ENCODE measurements at regions not wholly inside any gene's neighbourhood (a gene's known extent, or its start where the extent isn't known, plus 50 kb on each side); places are given as distances from the start of the nearest gene placed in this dataset.

DNA sequence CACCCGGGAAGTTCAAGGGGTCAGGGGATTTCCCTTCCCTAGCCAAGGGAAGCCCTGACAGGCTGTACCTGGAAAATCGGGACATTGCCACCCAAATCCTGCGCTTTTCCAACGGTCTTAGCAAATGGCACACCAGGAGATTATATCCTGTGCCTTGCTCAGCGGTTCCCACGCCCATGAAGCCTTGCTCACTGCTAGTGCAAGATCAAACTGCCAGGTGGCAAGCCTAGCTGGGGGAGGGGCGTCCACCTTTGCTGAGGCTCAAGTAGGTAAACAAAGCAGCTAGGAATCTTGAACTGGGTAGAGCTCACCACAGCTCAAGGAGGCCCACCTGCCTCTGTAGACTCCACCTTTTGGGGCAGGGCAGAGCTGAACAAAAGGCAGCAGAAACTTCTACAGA is 1794.5 kb downstream of the PCDH9 start:
- peaks cover 0 to 15% of the 10 kb centered on the region in 2 donors for H3K9me3 ChIP-seq
- no peaks in the 10 kb centered on the region for H3K36me3 ChIP-seq
- H3K4me1 ChIP-seq: no peaks in the 10 kb centered on the region
- no peak for DNase-seq (ENCODE audit: low spot score)
- no peak for TF ChIP-seq CTCF (IDR thresholded peaks at IDR 0.05)
- no peak overlapping the region for H3K4me3 ChIP-seq
- H3K27me3 ChIP-seq: no peaks in the 10 kb centered on the region
- no peak overlapping the region for H3K27ac ChIP-seq

GRCh38 chr13:65417953-65418352 is 1812.2 kb downstream of the PCDH9 start:
- H3K4me3 ChIP-seq: no peak overlapping the region
- H3K27me3 ChIP-seq: no peaks in the 10 kb centered on the region
- H3K27ac ChIP-seq: no peak overlapping the region
- H3K4me1 ChIP-seq: no peaks in the 10 kb centered on the region
- no peaks in the 10 kb centered on the region for H3K36me3 ChIP-seq
- no peak for TF ChIP-seq CTCF (IDR thresholded peaks at IDR 0.05)
- DNase-seq (ENCODE audit: low spot score): no peak
- no peaks in the 10 kb centered on the region for H3K9me3 ChIP-seq

- Histone ChIP-seq H3K4me1 (no peaks in the 10 kb centered on the region), H3K27me3 (no peaks in the 10 kb centered on the region), H3K4me3 (no peak overlapping the region), H3K9me3 (no peaks in the 10 kb centered on the region), H3K36me3 (no peaks in the 10 kb centered on the region), H3K27ac (no peak overlapping the region)
- DNase-seq (ENCODE audit: low spot score): no peak
- TF ChIP-seq CTCF (IDR thresholded peaks at IDR 0.05): no peak
Observed at GRCh38 chr13:65416784-65417183, 1813.4 kb downstream of the PCDH9 start.

GRCh38 chr13:65414187-65414586 is 1815.9 kb downstream of the PCDH9 start:
- DNase-seq (ENCODE audit: low spot score): no peak
- Histone ChIP-seq H3K9me3 (no peaks in the 10 kb centered on the region), H3K27me3 (no peaks in the 10 kb centered on the region), H3K27ac (no peak overlapping the region), H3K36me3 (no peaks in the 10 kb centered on the region), H3K4me1 (no peaks in the 10 kb centered on the region), H3K4me3 (no peak overlapping the region)
- no peak for TF ChIP-seq CTCF (IDR thresholded peaks at IDR 0.05)

GRCh38 chr13:65411521-65411920 is 1818.6 kb downstream of the PCDH9 start:
- Histone ChIP-seq H3K27me3 (no peaks in the 10 kb centered on the region), H3K9me3 (no peaks in the 10 kb centered on the region), H3K4me1 (no peaks in the 10 kb centered on the region), H3K4me3 (no peak overlapping the region), H3K36me3 (no peaks in the 10 kb centered on the region), H3K27ac (no peak overlapping the region)
- no peak for DNase-seq (ENCODE audit: low spot score)
- TF ChIP-seq CTCF (IDR thresholded peaks at IDR 0.05): no peak

DNA sequence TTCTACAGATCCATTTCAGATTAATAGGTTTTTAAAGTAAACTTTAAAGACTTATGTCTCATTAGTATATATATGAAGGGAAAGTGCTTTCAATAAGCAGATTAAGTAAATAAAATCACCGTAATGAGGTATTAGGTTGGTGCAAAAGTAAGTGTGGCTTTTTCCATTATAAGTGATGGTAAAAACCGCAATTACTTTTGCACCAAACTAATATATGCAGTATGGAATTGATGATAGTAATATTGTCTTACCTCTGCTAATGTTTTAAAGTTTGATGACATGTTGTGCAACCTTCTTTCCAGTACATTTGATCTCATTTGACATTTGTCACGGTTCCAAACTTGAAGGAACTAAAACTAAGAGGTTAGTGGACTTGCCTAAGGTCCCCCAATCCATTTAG is 1819.3 kb downstream of the PCDH9 start:
- no peaks in the 10 kb centered on the region for H3K9me3 ChIP-seq
- TF ChIP-seq CTCF (IDR thresholded peaks at IDR 0.05): no peak
- H3K36me3 ChIP-seq: no peaks in the 10 kb centered on the region
- no peak overlapping the region for H3K27ac ChIP-seq
- H3K27me3 ChIP-seq: no peaks in the 10 kb centered on the region
- no peak for DNase-seq (ENCODE audit: low spot score)
- no peak overlapping the region for H3K4me3 ChIP-seq
- H3K4me1 ChIP-seq: no peaks in the 10 kb centered on the region
